Activated CD4-positive, CD25-positive, alpha-beta regulatory T cell (primary cell): ENCODE measurements at regions not wholly inside any gene's neighbourhood (a gene's known extent, or its start where the extent isn't known, plus 50 kb on each side); places are given as distances from the start of the nearest gene placed in this dataset.

Experiments used
- DNase-seq, 4 experiments: peaks; one replicate each; lab custom pipeline; 2025; lab: John Stamatoyannopoulos, UW

DNA sequence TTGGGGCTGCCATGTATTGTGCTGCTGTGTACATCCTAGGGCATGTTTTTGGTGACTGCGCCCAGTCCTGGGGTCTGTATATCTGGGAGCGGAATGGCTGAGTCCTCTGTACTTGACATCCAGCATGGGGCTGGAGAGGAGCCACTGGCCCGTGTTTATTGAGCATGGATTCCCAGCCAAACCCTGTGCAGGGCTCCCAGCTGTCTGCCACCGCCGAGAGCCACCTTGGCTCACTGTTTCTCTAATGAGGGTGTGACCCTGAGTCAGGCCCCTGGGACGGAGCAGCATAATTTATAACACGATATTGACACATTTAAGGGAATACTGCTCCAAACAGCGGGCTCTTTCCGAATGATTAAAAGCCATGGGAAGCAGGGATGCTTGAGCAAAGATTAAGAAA lies 211.5 kb upstream of the PWP1 start:
- DNase-seq: no peak

DNA sequence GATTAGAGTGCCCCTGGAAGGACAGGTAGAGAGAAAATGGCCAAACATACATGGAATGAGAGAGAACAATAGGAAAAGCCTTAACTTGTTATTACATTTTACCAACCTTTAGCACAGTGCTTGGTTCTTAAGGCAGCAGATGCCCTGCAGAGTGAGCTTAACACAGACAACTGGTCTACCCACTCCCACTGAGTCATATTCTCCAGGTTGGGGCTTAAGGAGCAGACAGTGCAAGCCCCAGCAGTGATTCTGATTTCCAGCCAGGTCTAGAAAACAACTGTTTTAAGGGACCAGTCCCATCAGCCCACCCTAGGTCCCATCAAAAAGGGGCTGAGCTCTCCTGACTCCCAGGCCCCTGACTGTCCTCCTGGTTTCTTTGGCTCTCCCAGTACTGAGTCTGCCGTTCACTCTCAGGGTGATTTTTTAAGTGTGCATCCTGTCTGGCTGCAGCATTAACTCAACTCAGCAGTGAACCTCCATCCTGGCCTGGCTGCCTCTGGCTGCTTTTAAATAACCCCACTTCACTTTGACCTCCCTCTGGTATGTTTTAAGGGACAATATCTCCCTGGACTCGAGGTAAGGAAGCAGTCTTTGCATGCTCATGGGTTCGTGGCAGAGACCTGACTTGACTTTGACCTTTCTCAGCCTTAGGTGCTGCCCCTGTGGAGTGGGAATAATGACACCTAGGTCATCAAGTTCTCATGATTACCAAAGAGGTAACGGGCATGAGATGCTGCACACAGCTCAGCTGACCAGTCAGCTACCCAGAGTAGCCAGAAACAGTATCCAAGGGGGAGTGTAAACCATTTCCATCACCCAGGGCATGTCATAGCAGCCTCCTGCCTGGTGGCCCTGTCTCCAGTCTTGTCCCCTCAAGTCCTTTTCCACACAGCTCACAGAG lies 210.7 kb upstream of the PWP1 start:
- DNase-seq: no peak

DNA sequence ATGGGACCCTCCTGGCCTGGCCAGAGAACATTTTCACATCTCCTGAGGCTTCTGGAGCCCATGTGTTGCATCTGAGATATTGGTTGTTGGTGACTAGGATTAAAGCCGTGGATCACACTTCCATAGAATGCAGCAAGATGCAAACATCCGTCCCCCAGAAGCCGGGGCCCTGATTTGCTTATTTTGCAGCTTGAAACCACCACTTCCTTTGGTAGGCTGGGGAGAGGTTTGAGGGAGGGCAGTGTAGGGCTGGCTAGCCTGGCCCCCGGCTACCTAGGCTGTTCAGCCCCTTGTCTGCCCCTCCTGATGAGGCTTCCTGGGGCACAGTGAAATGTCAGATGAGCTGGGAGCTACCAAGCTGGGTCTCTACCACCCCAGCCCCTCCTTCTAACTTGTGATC lies 209.7 kb upstream of the PWP1 start:
- DNase-seq: no peak

- DNase-seq: no peak
Observed at GRCh38 chr12:107477018-107477417, 208.6 kb upstream of the PWP1 start.

GRCh38 chr12:107477947-107478610 lies 207.5 kb upstream of the PWP1 start:
- no peak for DNase-seq

DNA sequence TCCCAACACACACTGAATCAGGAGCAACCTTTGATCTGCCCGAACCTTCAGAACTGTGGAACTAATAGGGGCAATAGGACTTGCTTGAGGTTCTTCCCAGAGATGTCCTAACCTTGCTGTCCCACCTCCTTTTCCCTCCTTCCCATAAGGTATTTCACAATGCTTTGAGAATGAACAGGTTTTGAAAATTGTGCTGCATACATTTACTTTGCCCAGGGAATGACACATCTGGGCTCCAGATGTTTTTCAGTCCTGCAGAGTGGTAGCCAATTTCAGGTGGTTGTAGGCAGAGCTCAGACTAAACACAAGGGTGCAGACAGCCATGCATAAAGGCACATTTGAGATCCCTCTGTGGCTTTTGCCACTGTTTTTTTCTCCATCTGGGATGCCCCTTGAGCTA lies 206.7 kb upstream of the PWP1 start:
- no peak for DNase-seq

DNA sequence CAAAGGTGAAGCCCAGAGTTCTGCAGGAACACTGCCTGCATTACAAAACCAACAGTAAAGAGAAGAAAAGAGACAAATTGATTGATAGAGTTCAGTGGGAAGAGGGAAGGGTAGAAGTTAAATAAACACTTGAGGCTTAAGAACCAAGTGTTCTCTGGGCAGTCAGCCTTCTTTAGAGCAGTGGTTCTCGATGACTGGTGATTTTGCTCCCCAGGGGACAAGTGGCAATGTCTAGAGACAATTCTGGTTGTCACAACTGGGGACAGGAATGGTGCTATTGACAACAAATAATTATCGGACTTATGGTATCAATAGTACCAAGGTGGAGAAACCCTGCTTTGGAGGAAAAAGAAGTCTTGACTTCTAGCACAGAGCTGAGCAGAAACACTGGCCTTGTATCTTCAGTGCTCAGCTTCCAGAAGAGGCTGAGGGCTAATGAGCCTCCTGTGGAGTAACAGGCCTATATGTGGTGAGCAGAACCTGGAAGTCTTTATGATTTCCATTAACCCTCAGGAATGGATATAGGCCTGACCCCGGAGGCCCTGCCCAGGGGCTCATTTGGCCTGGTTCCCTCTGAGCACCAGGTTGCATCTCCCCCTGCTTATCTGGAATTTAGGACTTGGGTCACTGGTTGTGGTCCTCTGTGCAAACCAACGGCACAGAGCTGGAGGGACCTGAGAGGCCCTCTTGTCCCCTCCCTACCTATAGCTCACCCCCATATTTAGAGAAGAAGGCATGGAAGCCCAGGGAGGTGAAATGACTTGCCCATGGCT lies 204.6 kb upstream of the PWP1 start:
- no peak for DNase-seq

GRCh38 chr12:107484230-107484629 lies 201.4 kb upstream of the PWP1 start:
- no peak for DNase-seq

DNA sequence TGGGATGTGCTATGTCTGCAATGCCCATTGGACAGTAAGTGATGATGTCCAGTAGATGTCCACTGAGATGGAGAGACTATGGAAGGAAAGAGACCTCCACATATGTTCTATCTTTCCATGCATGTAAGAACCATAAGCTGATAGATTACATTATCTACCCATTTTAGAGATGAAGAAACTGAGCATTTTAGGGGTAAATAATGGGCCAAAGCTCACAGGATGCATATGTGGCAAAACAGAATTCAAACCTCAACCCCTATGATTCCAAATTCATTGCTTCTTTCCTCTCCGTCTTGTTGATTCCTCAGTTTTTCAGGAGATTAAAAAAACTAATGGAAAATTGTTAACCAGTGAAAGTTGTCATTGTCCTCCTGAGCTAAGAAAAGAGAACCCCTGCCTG lies 200.7 kb upstream of the PWP1 start:
- DNase-seq: no peak

- no peak for DNase-seq
Observed at GRCh38 chr12:107485731-107486130, 199.9 kb upstream of the PWP1 start.

GRCh38 chr12:107486140-107486892 lies 199.3 kb upstream of the PWP1 start:
- no peak for DNase-seq

DNA sequence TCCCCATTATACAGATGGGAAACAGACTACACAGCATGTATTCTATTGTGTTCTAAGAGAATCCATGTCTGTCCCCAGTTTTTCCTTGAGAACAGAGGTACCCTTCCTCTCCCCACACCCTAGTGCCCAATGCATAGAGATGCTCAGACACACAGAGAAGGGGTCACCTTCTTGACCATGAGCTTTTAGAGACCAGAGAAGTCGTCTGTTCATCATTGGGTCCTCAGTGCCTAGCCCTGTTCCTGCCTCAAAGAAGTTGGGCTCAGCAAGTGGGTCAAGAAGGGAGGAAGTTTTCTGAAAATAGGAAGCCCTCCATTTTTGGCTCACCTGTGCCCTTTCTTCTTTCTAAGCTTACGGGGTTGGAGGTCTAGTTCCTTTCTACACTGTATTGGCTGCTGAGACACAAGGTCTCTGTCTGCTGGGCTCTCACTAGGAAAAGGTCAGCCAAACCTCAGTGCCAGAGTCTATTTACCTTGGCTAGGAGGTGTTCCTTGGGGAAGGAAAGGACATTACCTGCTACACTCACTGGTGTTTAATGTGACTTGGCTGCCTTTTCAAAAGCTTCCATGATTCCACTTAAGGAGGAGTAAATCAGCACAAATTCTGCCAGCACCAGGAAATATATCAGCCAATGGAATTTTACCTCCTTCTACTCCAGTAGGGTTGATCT lies 198.5 kb upstream of the PWP1 start:
- no peak for DNase-seq

DNA sequence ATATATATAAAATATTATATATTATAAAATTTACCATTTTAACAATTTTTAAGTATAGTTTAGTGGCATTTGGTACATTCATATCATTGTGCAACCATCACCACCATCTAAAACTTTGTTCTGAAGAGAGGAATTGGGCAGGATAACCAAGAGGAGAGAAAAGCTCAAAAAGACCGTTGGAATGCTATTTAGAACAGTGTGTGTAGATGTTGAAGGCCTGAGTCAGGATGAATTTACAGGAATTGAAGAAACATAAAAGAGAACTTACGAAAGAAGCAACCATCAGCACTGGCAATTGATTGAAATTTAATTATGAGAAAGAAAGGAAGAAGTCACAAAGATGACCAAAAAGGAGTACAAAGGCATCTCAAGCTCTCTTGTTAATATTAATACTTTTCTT lies 196.9 kb upstream of the PWP1 start:
- DNase-seq: no peak

DNA sequence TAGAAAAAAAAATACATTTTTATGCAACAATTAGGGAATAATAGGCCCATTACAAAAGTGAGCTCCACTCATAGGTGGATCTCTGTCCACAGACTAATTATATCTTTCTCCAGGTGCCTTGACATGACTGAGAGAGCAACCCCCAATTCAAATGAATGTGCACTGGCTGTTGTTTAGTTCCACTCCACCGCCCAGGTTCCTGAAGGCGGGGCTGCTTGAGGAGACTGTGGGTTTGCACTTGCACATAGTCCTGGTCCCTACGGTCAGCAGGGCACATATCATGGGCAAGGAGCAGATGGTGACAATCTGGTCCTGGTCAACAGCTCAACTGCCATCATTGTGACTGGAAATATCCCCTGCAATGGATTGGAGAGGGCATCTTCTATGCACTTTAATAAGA lies 195.6 kb upstream of the PWP1 start:
- DNase-seq: no peak

DNA sequence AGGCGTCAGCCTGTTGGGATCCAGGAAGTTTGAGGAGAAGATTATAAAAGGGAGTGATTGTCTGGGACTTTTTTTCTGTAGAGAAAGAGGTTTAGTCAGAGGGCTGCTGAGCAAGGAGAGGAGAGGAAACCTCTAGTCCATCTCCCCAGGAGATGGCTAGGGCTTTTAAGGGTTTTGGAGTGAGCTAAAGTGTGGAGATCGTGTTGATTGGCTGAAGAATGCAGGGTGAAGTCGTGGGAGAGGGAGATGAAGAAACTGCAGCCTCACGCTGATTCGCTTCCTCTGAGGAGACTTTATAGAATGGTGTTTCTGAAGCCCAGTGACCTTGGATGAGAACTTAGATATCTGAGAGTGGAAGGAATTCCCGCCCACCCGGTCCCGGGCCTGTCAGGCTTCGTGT lies 193.7 kb upstream of the PWP1 start:
- DNase-seq: no peak

- no peak for DNase-seq
Observed at GRCh38 chr12:107492393-107493134, 193.0 kb upstream of the PWP1 start.

DNA sequence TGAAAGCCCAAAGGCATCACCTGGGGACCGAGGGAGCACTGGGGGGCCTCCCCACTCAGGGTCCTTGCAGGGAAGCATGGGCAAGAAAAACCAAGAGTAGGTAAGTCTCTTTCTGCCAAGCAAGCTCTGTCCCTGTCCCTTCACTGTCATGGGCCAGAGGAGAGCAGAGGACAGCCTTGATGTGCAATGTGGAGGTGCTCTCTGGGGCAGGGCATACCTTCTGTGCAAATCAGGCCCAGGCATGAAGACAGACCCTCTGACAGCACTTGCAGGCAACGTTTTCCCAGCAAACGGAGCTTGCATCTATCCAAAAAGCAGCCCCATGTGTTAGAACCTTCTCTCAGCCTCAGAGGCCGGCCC lies 192.5 kb upstream of the PWP1 start:
- no peak for DNase-seq

DNA sequence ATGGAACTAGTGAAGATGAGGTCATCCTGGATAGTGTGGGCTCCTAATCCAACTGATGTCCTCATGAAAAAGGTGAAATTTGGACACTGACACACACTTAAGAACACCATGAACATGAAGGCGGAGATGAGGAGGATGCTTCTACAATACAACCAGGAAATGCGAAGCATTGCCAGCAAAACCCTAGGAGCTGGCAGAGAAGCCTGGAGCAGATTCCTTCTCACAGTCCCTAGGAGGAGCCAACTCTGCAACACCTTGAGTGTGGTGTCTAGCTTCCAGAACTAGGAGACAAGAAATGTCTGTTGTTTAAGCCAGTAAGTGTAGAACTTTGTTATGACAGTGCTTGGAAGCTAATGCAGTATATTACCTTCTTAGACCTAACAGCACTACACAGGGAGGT lies 191.9 kb upstream of the PWP1 start:
- no peak for DNase-seq

DNA sequence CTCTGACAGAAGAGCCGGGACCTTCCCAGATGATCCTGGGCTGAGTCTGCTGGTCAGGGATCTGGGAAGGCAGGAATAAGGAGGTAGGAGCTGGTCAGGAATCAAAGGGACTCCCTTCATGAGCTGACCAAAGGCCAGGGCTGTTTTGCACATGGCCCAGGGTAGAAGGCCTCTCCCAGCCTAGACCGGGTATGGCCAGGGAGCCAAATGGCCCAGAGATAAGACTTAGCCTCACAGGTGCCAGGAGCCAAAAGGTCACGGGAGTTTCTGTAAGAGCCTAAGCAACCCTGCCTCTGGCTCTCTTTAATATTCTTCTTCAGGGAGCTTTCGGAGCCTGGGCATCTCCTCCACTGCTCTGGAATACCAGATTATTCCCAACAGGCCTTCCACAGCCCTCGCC lies 191.3 kb upstream of the PWP1 start:
- no peak for DNase-seq

DNA sequence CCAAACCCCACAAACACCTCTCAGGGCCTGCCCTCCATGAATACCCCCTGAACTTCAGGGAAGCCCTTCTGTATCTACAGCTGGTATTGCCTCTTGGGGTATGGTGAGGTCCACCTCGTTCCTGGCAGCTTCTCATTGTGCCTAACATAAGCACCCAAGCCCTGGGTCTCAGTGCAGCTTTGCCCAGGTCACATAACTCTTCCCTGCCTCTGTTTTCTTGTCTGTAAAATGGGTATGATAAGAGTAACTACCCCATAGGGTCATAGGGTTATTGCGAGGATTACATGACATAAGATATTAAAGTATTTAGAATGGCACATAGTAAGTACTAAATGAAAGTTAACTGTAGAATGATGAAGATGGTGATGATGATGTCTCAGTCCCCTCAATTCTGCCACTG lies 190.0 kb upstream of the PWP1 start:
- DNase-seq: no peak

DNA sequence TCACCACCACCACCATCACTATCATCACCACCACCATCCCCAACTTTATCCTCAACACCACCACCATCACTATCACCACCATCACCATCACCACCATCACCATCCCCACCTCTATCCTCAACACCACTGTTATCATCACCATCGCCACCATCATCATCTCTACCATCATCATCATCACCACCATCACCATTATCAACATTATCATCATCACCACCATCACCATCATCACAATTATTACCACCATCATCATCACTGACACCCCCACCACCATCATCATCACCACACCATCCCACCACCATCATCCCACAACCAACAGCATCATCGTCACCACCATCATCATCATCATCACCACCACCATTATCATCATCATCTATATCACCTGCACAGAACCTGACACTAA lies 188.4 kb upstream of the PWP1 start:
- no peak for DNase-seq
